ENCODE measurements at regions not wholly inside any gene's neighbourhood (a gene's known extent, or its start where the extent isn't known, plus 50 kb on each side); places are given as distances from the start of the nearest gene placed in this dataset.
A peak's percentile ranks its signal among the peaks of the same experiment; 100 is the strongest.

- no peak for ATAC-seq
- H2AFZ ChIP-seq (ENCODE audit: low read length), result no peak overlapping the region
- no TSS peak for BruUV-seq (replicated peaks)
- H3K9me2 ChIP-seq (replicated peaks; ENCODE audit: low read length), result no peaks in the 10 kb centered on the region
- DNase-seq, result peak; percentile 8
- ChIA-PET POLR2A (ENCODE audit: unreplicated experiment) (no interaction called here), CTCF (interaction anchor here (0.7 kb wide), 1 partner anchor 188 kb away, joined by 3 read pairs; no protein-coding TSS in a partner anchor)
- H3K27ac ChIP-seq (ENCODE audit: low read length), result no peak overlapping the region
- H3K27me3 ChIP-seq (ENCODE audit: low read length), result 0 out of 2 replicates have a peak, but pooled peaks cover 9% of the 10 kb centered on the region
- no peak overlapping the region for H3K9ac ChIP-seq (ENCODE audit: low read length)
- H3K4me3 ChIP-seq (ENCODE audit: low read length), result no peak overlapping the region
- no peaks in the 10 kb centered on the region for H3K36me3 ChIP-seq (ENCODE audit: low read depth, low read length)
- TF ChIP-seq EZH2 (IDR thresholded peaks at IDR 0.05; ENCODE audit: low read length, unreplicated experiment) (no peak), CTCF (conservative IDR thresholded peaks at IDR 0.05; ENCODE audit: low read depth, low read length) (no peak), EZH2phosphoT487 (IDR thresholded peaks at IDR 0.05; ENCODE audit: borderline replicate concordance, low read length) (no peak)
- H4K20me1 ChIP-seq (ENCODE audit: low read length), result no peaks in the 10 kb centered on the region
- no peak overlapping the region for H3K4me2 ChIP-seq (ENCODE audit: low read length)
- no peaks in the 10 kb centered on the region for H3F3A ChIP-seq (ENCODE audit: low read length, unreplicated experiment)
- H3K79me2 ChIP-seq (ENCODE audit: low read length), result no peaks in the 10 kb centered on the region
- no peaks in the 10 kb centered on the region for H3K9me3 ChIP-seq (ENCODE audit: low read length)
- H3K4me1 ChIP-seq (ENCODE audit: insufficient read depth, low read length), result no peaks in the 10 kb centered on the region
- intact Hi-C loops (cut with micrococcal nuclease), result loop anchor here (10.0 kb wide), 1 partner anchor 102 kb away; no protein-coding TSS in a partner anchor
Observed at GRCh38 chr6:91166271-91167046, 579.6 kb upstream of the MAP3K7 start.

- ATAC-seq, result no peak
- no peaks in the 10 kb centered on the region for H4K20me1 ChIP-seq (ENCODE audit: low read length)
- POLR2A ChIA-PET (ENCODE audit: unreplicated experiment), result no interaction called here
- DNase-seq, result no peak
- H2AFZ ChIP-seq (ENCODE audit: low read length), result no peak overlapping the region
- no peaks in the 10 kb centered on the region for H3K79me2 ChIP-seq (ENCODE audit: low read length)
- H3K9ac ChIP-seq (ENCODE audit: low read length), result no peak overlapping the region
- no peak overlapping the region for H3K4me3 ChIP-seq (ENCODE audit: low read length)
- 0 out of 2 replicates have a peak, but pooled peaks cover 9% of the 10 kb centered on the region for H3K27me3 ChIP-seq (ENCODE audit: low read length)
- H3K9me3 ChIP-seq (ENCODE audit: low read length), result no peaks in the 10 kb centered on the region
- BruUV-seq (replicated peaks), result no TSS peak
- H3K9me2 ChIP-seq (replicated peaks; ENCODE audit: low read length), result no peaks in the 10 kb centered on the region
- no peak for TF ChIP-seq EZH2phosphoT487 (IDR thresholded peaks at IDR 0.05; ENCODE audit: borderline replicate concordance, low read length)
- no peak for TF ChIP-seq CTCF (conservative IDR thresholded peaks at IDR 0.05; ENCODE audit: low read depth, low read length)
- no peak for TF ChIP-seq EZH2 (IDR thresholded peaks at IDR 0.05; ENCODE audit: low read length, unreplicated experiment)
- H3F3A ChIP-seq (ENCODE audit: low read length, unreplicated experiment), result no peaks in the 10 kb centered on the region
- no peak overlapping the region for H3K4me2 ChIP-seq (ENCODE audit: low read length)
- intact Hi-C loops (cut with micrococcal nuclease), result loop anchor here (10.0 kb wide), 1 partner anchor 99 kb away; no protein-coding TSS in a partner anchor
- CTCF ChIA-PET, result no interaction called here
- no peaks in the 10 kb centered on the region for H3K4me1 ChIP-seq (ENCODE audit: insufficient read depth, low read length)
- H3K27ac ChIP-seq (ENCODE audit: low read length), result no peak overlapping the region
- H3K36me3 ChIP-seq (ENCODE audit: low read depth, low read length), result no peaks in the 10 kb centered on the region
Observed at GRCh38 chr6:91164105-91164504, 577.2 kb upstream of the MAP3K7 start.

- Histone ChIP-seq H3K27me3 (ENCODE audit: low read length) (0 out of 2 replicates have a peak, but pooled peaks cover 9% of the 10 kb centered on the region), H3K4me1 (ENCODE audit: insufficient read depth, low read length) (no peaks in the 10 kb centered on the region), H3K9me2 (replicated peaks; ENCODE audit: low read length) (no peaks in the 10 kb centered on the region), H3K9me3 (ENCODE audit: low read length) (no peaks in the 10 kb centered on the region), H3K4me3 (ENCODE audit: low read length) (no peak overlapping the region), H3F3A (ENCODE audit: low read length, unreplicated experiment) (no peaks in the 10 kb centered on the region), H4K20me1 (ENCODE audit: low read length) (no peaks in the 10 kb centered on the region), H3K36me3 (ENCODE audit: low read depth, low read length) (no peaks in the 10 kb centered on the region), H3K4me2 (ENCODE audit: low read length) (no peak overlapping the region), H2AFZ (ENCODE audit: low read length) (no peak overlapping the region), H3K9ac (ENCODE audit: low read length) (no peak overlapping the region), H3K79me2 (ENCODE audit: low read length) (no peaks in the 10 kb centered on the region), H3K27ac (ENCODE audit: low read length) (no peak overlapping the region)
- ATAC-seq (no peak), DNase-seq (no peak)
- intact Hi-C loops (cut with micrococcal nuclease), result loop anchor here (10.0 kb wide), 1 partner anchor 96 kb away; no protein-coding TSS in a partner anchor
- POLR2A ChIA-PET (ENCODE audit: unreplicated experiment), result no interaction called here
- CTCF ChIA-PET, result no interaction called here
- BruUV-seq (replicated peaks), result no TSS peak
- no peak for TF ChIP-seq EZH2 (IDR thresholded peaks at IDR 0.05; ENCODE audit: low read length, unreplicated experiment)
Observed at GRCh38 chr6:91161246-91161645, 574.4 kb upstream of the MAP3K7 start.

Data from PC-3 (cell line).